GM23248 (cell line): ENCODE measurements at regions not wholly inside any gene's neighbourhood (a gene's known extent, or its start where the extent isn't known, plus 50 kb on each side); places are given as distances from the start of the nearest gene placed in this dataset.

ENCODE experiments used
- DNase-seq: peaks from one replicate; pipeline ENCODE4 v3.0.0-alpha.2; 2015
- H2AFZ ChIP-seq: fragments of 200-600 bp; sonication (generic); 2 replicates; pipeline ENCODE4 v1.6.1; 2016; ENCODE audit warnings: antibody characterized with exemption
- H3F3A ChIP-seq: fragments of 200-600 bp; sonication (generic); 2 replicates; pipeline ENCODE4 v1.6.1; 2016; ENCODE audit warnings: mild to moderate bottlenecking, antibody characterized with exemption, mixed run types; ENCODE audit not compliant: insufficient read depth
- H3K27ac ChIP-seq: fragments of 200-600 bp; sonication (generic); 2 replicates; pipeline ENCODE4 v1.5.1; 2016; ENCODE audit warnings: mild to moderate bottlenecking
- H3K27me3 ChIP-seq: fragments of 200-600 bp; sonication (generic); replicated peaks from 2 replicates; pipeline ENCODE4 v1.6.1; 2016; ENCODE audit warnings: mild to moderate bottlenecking; ENCODE audit not compliant: insufficient read depth
- H3K36me3 ChIP-seq: fragments of 200-600 bp; sonication (generic); 2 replicates; pipeline ENCODE4 v1.6.1; 2016; ENCODE audit warnings: low read depth, mild to moderate bottlenecking
- H3K4me1 ChIP-seq: fragments of 200-600 bp; sonication (generic); 2 replicates; pipeline ENCODE4 v1.6.1; 2016; ENCODE audit warnings: mild to moderate bottlenecking; ENCODE audit not compliant: insufficient read depth
- H3K4me2 ChIP-seq: fragments of 200-600 bp; sonication (generic); one replicate; pipeline ENCODE4 v1.6.1; 2016; ENCODE audit warnings: mild to moderate bottlenecking; ENCODE audit not compliant: unreplicated experiment
- H3K4me3 ChIP-seq: fragments of 200-600 bp; sonication (generic); 2 replicates; pipeline ENCODE4 v1.5.1; 2016; ENCODE audit warnings: mild to moderate bottlenecking
- H3K79me2 ChIP-seq: fragments of 200-600 bp; sonication (generic); 2 replicates; pipeline ENCODE4 v1.6.1; 2016; ENCODE audit warnings: mild to moderate bottlenecking; ENCODE audit not compliant: insufficient read depth
- H3K9ac ChIP-seq: fragments of 200-600 bp; sonication (generic); 2 replicates; pipeline ENCODE4 v1.6.1; 2016; ENCODE audit warnings: mild to moderate bottlenecking
- H3K9me2 ChIP-seq: fragments of 200-600 bp; sonication (generic); 2 replicates; pipeline ENCODE4 v1.6.1; 2016; ENCODE audit warnings: mixed run types, mild to moderate bottlenecking, moderate library complexity; ENCODE audit not compliant: insufficient read depth
- H3K9me3 ChIP-seq: fragments of 200-600 bp; sonication (generic); one replicate; pipeline ENCODE4 v1.6.1; 2017; ENCODE audit warnings: low read depth
- H4K20me1 ChIP-seq: fragments of 200-600 bp; sonication (generic); 2 replicates; pipeline ENCODE4 v1.6.0; 2016; ENCODE audit not compliant: insufficient read depth
- EZH2 ChIP-seq: fragments of 200-600 bp; sonication (generic); IDR thresholded peaks from 2 replicates; pipeline ENCODE4 v1.6.1; 2018; ENCODE audit warnings: antibody characterized with exemption, mild to moderate bottlenecking; ENCODE audit not compliant: insufficient read depth, poor library complexity, severe bottlenecking
- EZH2phosphoT487 ChIP-seq: fragments of 200-600 bp; sonication (generic); IDR thresholded peaks from 2 replicates; pipeline ENCODE4 v1.6.1; 2018; ENCODE audit warnings: antibody characterized with exemption, moderate library complexity, mild to moderate bottlenecking, low read depth; ENCODE audit not compliant: insufficient read depth
- WGBS, 2 experiments: methylation state at CpG; one replicate each; pipeline ENCODE4 v1.1.6; 2015 to 2017; ENCODE audit warnings: low lambda C conversion rate in 2 of 2, low coverage in 1 of 2; ENCODE audit errors: missing lambda C conversion rate in 2 of 2; 5-methylcytosine and 5-hydroxymethylcytosine counted together
- in situ Hi-C: fragments of 300-500 bp; cut with MboI; formaldehyde crosslinking; loops from 2 replicates; pipeline ENCODE4 v1.15.0; 2020

DNA sequence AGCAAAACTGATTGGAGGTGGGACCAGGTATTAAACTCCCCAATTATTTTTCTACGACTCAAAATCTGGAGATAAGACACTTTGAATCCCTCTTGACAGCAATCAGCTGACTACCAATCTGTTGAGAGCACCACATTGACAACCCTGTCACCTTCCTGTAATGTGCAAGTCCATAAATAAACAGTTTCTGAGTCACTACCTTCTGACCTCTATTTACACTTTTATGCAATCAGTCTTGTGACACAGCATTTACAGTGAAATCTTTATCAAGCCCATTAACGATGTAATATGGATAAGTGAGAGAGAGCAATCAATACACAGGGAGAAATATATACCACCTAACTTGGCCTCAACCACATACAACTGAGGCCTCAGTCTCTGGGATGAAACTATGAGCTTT is 283.7 kb upstream of the ANO5 start:
- DNase-seq = no peak
- 9 to 15% methylated on average over 2 of the region's 2 CpGs for WGBS, 2 experiments
- in situ Hi-C loops = no loop called here

DNA sequence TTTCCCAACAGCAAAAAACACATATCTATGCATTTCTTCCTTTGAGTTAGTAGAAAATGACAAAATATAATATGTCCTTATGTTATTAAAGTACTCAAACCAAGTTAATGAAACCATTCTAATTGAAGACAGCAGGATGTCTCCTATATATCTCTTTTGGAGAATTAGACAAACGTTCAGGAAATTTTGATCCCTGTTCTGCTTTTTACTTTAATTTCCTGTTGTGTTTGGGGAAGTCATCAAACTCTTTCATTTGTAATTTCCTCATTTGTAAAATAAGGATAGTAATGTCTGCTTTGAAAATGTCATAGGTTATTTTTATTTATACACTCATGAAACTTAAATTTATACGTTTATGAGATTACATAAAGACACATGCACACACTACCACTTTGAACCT is 281.8 kb upstream of the ANO5 start:
- H3K4me2 ChIP-seq = no peak overlapping the region
- no peak overlapping the region for H2AFZ ChIP-seq
- H3F3A ChIP-seq = no peaks in the 10 kb centered on the region
- 2 to 6% methylated on average over 2 of the region's 2 CpGs for whole genome bisulfite sequencing, 2 experiments
- no peaks in the 10 kb centered on the region for H3K27me3 ChIP-seq
- TF ChIP-seq EZH2 (no peak), EZH2phosphoT487 (no peak)
- no peaks in the 10 kb centered on the region for H3K9me3 ChIP-seq
- no peak overlapping the region for H3K9ac ChIP-seq
- no peaks in the 10 kb centered on the region for H3K9me2 ChIP-seq
- H4K20me1 ChIP-seq = no peaks in the 10 kb centered on the region
- H3K4me3 ChIP-seq = no peak overlapping the region
- no peaks in the 10 kb centered on the region for H3K4me1 ChIP-seq
- DNase-seq = no peak
- H3K36me3 ChIP-seq = no peaks in the 10 kb centered on the region
- no peaks in the 10 kb centered on the region for H3K79me2 ChIP-seq
- in situ Hi-C loops = no loop called here
- H3K27ac ChIP-seq = no peak overlapping the region

More for the DNA sequence above, 283.7 kb upstream of the ANO5 start:
- H3K27me3 ChIP-seq = no peaks in the 10 kb centered on the region
- TF ChIP-seq EZH2phosphoT487 = no peak
- no peak for TF ChIP-seq EZH2
- no peaks in the 10 kb centered on the region for H3K4me1 ChIP-seq
- H3K4me3 ChIP-seq = no peak overlapping the region
- no peaks in the 10 kb centered on the region for H4K20me1 ChIP-seq
- no peak overlapping the region for H2AFZ ChIP-seq
- no peaks in the 10 kb centered on the region for H3F3A ChIP-seq
- no peaks in the 10 kb centered on the region for H3K9me3 ChIP-seq
- H3K79me2 ChIP-seq = no peaks in the 10 kb centered on the region
- no peaks in the 10 kb centered on the region for H3K9me2 ChIP-seq
- no peak overlapping the region for H3K9ac ChIP-seq
- no peaks in the 10 kb centered on the region for H3K36me3 ChIP-seq
- no peak overlapping the region for H3K4me2 ChIP-seq
- no peak overlapping the region for H3K27ac ChIP-seq

DNA sequence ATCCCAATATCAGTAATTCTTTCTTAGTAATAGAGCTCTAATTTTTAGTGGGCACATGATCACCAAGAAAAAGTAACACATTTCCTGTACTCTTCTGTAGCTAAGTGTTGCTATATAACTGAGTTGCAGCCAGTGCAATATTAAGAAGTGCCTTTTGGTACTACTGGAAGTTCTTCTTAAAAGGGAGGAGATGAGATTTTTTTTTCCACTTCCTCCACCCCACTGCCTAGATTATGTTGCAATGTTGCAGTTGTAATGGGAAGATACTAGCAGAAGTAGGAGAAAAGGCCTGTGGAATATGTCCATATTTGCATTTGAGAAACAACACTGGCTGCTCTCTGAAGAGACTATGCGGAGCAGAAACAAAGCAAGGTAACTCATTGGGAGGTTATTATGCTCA is 280.6 kb upstream of the ANO5 start:
- H3K4me3 ChIP-seq = no peak overlapping the region
- no peaks in the 10 kb centered on the region for H3K9me3 ChIP-seq
- H3K36me3 ChIP-seq = no peaks in the 10 kb centered on the region
- DNase-seq = no peak
- H2AFZ ChIP-seq = no peak overlapping the region
- no peaks in the 10 kb centered on the region for H3F3A ChIP-seq
- H4K20me1 ChIP-seq = no peaks in the 10 kb centered on the region
- no peak overlapping the region for H3K4me2 ChIP-seq
- H3K79me2 ChIP-seq = no peaks in the 10 kb centered on the region
- in situ Hi-C loops = no loop called here
- 27 to 35% methylated on average over 1 of the region's 1 CpG for WGBS, 2 experiments
- H3K27me3 ChIP-seq = no peaks in the 10 kb centered on the region
- no peaks in the 10 kb centered on the region for H3K4me1 ChIP-seq
- no peaks in the 10 kb centered on the region for H3K9me2 ChIP-seq
- no peak overlapping the region for H3K9ac ChIP-seq
- no peak overlapping the region for H3K27ac ChIP-seq
- no peak for TF ChIP-seq EZH2
- no peak for TF ChIP-seq EZH2phosphoT487

DNA sequence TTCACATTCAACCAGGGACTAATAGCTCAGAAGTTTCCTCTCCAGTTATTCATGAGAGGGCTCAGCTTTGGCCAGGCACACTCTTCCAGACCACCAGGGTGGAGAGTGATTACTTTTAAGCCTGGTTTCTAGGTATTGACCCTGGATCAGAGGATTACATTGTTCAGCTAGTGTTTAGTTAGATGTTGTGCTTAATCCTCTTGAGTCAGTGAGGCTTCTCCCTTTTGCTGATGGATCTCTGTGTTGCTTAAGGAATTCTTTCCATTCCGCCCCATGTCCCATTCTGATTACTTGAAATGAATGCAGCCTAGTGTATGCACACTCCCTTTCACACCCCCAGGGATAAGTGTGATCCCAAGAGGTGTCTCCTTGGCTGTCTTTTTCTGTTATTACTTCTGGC is 271.7 kb upstream of the ANO5 start:
- no peaks in the 10 kb centered on the region for H3F3A ChIP-seq
- no peak for DNase-seq
- TF ChIP-seq EZH2phosphoT487 (no peak), EZH2 (no peak)
- WGBS, 2 experiments = 0 to 4% methylated on average over 1 of the region's 1 CpG
- no peak overlapping the region for H3K4me3 ChIP-seq
- no peaks in the 10 kb centered on the region for H3K27me3 ChIP-seq
- H3K4me2 ChIP-seq = no peak overlapping the region
- H3K79me2 ChIP-seq = no peaks in the 10 kb centered on the region
- H3K36me3 ChIP-seq = no peaks in the 10 kb centered on the region
- in situ Hi-C loops = no loop called here
- H3K9me3 ChIP-seq = no peaks in the 10 kb centered on the region
- no peaks in the 10 kb centered on the region for H3K4me1 ChIP-seq
- no peak overlapping the region for H3K27ac ChIP-seq
- H4K20me1 ChIP-seq = no peaks in the 10 kb centered on the region
- H3K9me2 ChIP-seq = no peaks in the 10 kb centered on the region
- no peak overlapping the region for H2AFZ ChIP-seq
- no peak overlapping the region for H3K9ac ChIP-seq

DNA sequence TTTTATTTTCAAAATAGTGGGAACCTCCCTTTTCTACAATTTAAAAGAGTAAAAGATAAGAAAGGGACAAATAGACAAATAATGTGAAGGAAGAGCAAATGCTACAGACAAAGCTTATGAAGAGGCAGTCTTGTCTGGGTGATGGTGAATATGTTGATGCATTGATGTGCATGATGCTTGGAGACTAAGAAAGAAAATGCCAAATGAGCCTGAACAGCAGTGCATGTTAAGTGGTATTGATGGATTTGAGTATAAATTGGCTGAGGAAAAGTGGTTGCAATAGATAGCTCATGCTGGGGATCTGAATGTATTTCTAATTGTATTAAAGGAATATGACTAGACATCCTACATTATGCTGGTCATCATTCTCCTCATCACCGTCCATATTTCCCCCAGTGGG is 268.6 kb upstream of the ANO5 start:
- WGBS, 2 experiments = 32 to 38% methylated on average over 1 of the region's 1 CpG
- no peaks in the 10 kb centered on the region for H3K4me1 ChIP-seq

More for the DNA sequence above, 268.6 kb upstream of the ANO5 start:
- no peak overlapping the region for H3K27ac ChIP-seq
- H3K36me3 ChIP-seq = no peaks in the 10 kb centered on the region
- no peak for DNase-seq
- no peak overlapping the region for H3K9ac ChIP-seq
- in situ Hi-C loops = no loop called here
- H4K20me1 ChIP-seq = no peaks in the 10 kb centered on the region
- no peak overlapping the region for H3K4me2 ChIP-seq
- no peaks in the 10 kb centered on the region for H3F3A ChIP-seq
- H3K27me3 ChIP-seq = no peaks in the 10 kb centered on the region
- no peaks in the 10 kb centered on the region for H3K9me3 ChIP-seq
- H3K79me2 ChIP-seq = no peaks in the 10 kb centered on the region
- no peak overlapping the region for H2AFZ ChIP-seq
- H3K4me3 ChIP-seq = no peak overlapping the region
- TF ChIP-seq EZH2 = no peak
- TF ChIP-seq EZH2phosphoT487 = no peak
- no peaks in the 10 kb centered on the region for H3K9me2 ChIP-seq
